ENCODE measurements at regions not wholly inside any gene's neighbourhood (a gene's known extent, or its start where the extent isn't known, plus 50 kb on each side); places are given as distances from the start of the nearest gene placed in this dataset.

- TF ChIP-seq, protein P1, sequence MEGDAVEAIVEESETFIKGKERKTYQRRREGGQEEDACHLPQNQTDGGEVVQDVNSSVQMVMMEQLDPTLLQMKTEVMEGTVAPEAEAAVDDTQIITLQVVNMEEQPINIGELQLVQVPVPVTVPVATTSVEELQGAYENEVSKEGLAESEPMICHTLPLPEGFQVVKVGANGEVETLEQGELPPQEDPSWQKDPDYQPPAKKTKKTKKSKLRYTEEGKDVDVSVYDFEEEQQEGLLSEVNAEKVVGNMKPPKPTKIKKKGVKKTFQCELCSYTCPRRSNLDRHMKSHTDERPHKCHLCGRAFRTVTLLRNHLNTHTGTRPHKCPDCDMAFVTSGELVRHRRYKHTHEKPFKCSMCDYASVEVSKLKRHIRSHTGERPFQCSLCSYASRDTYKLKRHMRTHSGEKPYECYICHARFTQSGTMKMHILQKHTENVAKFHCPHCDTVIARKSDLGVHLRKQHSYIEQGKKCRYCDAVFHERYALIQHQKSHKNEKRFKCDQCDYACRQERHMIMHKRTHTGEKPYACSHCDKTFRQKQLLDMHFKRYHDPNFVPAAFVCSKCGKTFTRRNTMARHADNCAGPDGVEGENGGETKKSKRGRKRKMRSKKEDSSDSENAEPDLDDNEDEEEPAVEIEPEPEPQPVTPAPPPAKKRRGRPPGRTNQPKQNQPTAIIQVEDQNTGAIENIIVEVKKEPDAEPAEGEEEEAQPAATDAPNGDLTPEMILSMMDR (conservative IDR thresholded peaks at IDR 0.05; ENCODE audit: low read depth, low read length), result no peak
- no peak for TF ChIP-seq EZH2 (IDR thresholded peaks at IDR 0.05; ENCODE audit: borderline replicate concordance, low read depth, low read length, poor library complexity, severe bottlenecking)
These were observed 556.7 kb downstream of the FBXO15 start for GRCh38 chr18:73590950-73591349.

Data from A673 (cell line).